OCI-LY7 (cell line): ENCODE measurements at regions not wholly inside any gene's neighbourhood (a gene's known extent, or its start where the extent isn't known, plus 50 kb on each side); places are given as distances from the start of the nearest gene placed in this dataset.

Experiments used
- EZH2phosphoT487 ChIP-seq: fragments of 200-600 bp; sonication (generic); IDR thresholded peaks from 2 replicates; pipeline ENCODE4 v1.6.1; 2018; ENCODE audit warnings: low read depth, borderline replicate concordance, mild to moderate bottlenecking, mixed run types, antibody characterized with exemption, low read length, moderate library complexity, mixed read lengths
- TF ChIP-seq, protein P1 (sequence below): fragments of 200-600 bp; sonication (generic); conservative IDR thresholded peaks from 2 replicates; pipeline ENCODE4 v1.5.1; 2014; ENCODE audit warnings: mild to moderate bottlenecking, antibody characterized with exemption, low read length, moderate library complexity, mixed read lengths

DNA sequence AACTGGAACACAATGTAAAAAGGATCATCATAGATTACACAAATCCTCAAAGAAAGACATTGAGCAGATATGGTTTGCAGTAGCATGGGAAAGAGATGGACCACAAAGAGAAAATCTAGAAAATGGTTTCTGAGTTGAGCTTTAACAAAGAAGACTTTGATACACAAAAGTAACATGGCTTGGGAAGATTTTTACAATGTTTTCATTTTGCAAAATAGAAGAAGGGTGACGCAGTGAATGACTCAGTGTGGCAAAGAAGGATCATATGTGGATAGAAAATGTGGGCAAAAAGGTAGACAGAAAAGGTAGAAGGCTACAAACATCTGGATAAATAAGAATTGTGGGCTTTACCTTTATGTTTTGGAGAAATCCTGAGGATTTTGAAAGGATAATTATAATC lies 1220.5 kb downstream of the PCDH17 start:
- TF ChIP-seq, protein P1, sequence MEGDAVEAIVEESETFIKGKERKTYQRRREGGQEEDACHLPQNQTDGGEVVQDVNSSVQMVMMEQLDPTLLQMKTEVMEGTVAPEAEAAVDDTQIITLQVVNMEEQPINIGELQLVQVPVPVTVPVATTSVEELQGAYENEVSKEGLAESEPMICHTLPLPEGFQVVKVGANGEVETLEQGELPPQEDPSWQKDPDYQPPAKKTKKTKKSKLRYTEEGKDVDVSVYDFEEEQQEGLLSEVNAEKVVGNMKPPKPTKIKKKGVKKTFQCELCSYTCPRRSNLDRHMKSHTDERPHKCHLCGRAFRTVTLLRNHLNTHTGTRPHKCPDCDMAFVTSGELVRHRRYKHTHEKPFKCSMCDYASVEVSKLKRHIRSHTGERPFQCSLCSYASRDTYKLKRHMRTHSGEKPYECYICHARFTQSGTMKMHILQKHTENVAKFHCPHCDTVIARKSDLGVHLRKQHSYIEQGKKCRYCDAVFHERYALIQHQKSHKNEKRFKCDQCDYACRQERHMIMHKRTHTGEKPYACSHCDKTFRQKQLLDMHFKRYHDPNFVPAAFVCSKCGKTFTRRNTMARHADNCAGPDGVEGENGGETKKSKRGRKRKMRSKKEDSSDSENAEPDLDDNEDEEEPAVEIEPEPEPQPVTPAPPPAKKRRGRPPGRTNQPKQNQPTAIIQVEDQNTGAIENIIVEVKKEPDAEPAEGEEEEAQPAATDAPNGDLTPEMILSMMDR, result no peak
- no peak for TF ChIP-seq EZH2phosphoT487
